Bone marrow (tissue), 2 donors: ENCODE measurements at regions not wholly inside any gene's neighbourhood (a gene's known extent, or its start where the extent isn't known, plus 50 kb on each side); places are given as distances from the start of the nearest gene placed in this dataset.
"Not testable (repeated sequence)": the region's sequence is repeated elsewhere in the genome, so short reads cannot be mapped to it uniquely, and the experiment has no call there.

Experiments
- DNase-seq, 2 donors: peaks; one replicate each; lab custom pipeline; 2025; lab: John Stamatoyannopoulos, UW

DNA sequence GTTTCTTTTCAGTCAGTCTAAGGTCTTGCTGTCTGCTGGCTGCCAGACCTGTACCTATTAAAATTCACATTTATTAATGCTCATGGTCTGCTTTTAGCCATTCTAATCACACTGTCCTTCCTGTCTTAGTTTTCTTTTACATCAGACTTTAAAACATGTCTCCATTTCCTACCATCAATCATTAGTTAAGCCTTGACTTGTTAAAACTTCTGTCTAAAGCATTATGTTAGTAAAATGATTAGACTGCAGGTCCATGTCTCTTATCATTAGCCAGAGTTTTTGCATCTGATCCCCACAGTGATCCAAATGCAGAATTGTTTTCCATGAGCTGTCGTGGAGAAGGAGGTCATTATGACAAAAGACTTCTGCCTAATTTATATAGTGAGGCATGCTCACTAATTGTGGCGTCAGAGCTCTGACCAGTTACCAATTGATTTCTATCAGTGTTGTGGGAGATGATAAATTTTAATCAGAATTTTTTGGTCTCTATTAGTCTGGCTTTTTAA is 226.5 kb downstream of the DKK1 start:
- DNase-seq = no peak

DNA sequence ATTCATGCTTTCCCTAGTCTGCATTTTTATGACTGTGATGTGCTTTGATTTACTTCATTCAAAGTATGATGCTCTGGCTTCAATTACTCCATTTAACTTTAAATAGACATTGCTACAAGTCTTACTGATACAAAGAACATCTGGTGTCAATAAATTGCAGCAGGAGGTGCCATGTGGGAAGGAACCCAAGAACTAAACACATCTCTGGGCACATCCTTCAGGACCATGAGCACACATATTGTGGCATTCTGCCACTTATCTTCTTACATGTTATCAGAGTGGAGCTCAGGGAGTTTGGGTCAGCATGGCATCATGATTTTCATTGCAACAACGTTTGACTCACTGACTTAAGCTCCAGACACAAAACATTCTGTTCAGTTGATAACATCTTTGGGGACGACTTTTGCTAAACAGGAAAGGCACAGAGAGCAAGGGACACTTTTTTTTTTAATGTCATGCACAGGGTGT is 227.0 kb downstream of the DKK1 start:
- no peak for DNase-seq

DNA sequence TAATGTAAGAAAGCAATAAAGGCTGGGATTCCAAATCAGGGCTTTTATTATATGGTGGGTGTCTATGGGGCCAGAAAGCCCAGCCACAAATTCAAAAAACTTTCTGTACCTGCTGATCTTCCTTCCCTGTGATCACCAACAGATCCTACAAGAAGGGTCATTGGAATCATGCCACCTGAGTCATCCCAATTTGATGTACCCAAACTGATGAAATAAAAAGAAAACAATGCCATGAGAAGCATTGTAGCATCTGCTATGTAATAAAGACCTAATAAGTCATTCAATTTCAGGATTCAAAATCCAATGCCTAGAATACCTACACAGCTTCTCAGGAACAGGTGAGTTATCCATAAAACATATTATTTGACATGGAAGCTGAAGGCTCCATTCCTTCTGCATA is 228.8 kb downstream of the DKK1 start:
- no peak for DNase-seq

DNA sequence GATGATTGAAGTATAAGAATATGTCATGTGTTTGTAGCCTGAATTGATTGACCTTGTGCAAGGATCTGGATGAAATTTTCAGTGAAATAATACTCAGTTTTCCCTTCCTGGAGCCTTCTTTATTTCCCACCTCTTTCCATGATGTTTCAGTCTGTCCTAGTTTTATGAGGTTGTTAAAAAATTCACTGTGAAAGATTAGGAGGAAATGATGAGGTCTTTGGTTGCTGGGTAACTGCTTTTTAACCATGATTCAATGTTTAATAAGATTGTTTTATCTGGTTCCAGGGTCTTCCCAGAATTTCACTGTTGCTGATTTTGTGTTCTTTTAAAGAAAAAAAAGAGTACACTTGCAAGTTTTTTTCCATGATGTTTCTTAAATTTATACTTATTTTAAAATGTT is 221.5 kb downstream of the MBL2 start:
- DNase-seq = no peak

DNA sequence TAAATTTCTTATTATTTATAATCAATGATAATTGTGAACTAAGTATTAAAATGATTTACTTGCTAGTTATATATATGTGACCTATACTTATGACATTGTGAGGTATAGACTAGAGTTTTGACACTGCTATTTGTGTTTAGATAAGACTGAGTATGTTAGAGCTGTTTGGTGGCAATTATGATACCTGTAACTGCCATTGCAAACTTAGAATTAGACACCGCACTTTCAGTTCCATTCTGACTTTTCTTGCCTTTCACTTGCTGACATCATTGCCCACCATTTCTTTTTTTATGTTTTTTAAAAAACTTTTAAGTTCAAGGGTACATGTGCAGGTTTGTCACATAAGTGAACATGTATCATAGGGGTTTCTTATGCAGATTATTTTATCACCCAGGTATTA is 214.5 kb downstream of the MBL2 start:
- DNase-seq = no peak

DNA sequence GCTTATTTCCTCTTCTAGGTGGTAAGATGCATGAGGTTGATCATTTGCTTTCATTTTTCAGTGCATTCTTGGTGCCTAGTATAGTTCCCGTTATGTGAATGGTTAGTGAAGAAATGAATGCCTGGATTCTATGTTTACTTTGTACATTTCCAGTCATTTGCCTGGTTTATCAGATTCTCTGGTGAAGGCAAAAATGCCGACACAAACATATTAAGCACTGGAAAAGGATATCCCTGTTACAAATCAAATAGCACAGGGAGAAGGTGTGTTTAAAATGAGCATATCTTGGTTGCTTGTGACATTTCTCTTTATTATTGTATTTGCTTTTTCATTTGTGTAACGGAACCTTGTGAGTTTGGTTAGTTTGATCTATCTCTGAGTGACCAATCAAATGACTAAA is 211.3 kb downstream of the MBL2 start:
- DNase-seq = no peak

DNA sequence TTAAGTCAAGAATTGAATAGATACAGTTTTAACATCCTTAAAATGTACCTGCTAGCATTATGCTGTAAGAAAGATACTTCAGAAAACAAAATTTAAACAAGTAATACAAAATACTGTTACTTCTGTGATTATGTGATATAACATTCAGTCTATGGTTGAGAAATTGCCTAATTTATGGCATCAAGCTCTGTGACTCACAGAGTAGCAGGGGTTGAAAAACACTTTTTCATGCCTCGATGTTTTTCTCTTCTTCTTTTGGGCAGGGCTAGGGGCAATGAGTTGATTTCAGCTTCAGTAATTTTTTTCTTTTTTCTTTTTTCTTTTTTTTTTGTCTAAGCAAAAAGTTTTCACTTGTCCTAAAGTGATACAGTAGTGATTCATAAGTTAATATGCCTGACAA is 209.2 kb downstream of the MBL2 start:
- no peak for DNase-seq

DNA sequence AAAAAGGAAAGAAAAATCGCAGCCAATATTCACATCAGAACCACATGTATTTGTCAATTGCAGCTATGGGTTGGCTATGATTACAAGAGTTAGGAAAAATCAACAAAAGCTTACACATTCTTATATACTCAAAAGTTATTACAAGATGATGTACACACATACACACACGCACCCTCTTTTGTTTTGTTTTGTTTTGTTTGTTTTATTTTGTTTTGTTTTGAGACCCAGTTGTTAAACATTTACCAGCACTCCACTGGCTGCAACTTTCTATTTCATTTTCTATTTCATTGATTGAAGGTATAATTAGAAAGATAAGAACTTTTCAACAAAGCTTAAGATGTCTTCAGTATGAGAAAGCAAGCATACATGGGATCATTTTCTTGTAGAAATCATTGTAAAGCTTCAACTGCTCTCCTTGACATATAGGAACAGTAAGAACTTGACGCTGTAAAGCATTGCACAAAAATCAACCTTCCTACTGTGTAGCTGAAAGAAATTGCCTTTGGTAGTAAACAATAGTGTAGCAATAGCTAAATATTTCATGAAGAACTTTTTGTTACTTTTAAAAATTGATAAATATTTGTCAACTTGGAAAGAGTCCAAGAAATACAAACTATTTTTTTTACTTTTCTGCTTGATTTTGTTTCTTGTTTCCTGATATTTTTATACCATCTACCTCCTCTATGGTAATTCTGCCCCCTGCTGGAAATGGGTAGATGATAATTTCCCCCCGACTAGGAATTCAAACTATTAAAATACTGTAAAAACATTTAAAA is 205.9 kb downstream of the MBL2 start:
- DNase-seq = no peak

DNA sequence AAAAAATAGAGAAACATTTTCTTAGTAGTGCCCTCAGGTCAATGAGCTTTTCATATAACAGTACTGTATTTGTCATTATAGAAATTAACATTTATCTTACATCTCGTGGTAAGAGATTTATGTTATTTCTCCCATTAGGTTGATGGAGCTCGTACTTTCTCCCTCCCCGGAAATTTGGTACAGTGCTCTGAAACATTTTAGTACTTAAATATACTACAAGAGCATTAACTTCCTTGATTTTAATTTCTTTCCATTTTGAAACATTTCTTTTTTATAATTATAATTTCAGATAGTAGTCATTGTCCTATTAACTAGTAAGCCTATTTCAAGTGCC is 205.4 kb downstream of the MBL2 start:
- no peak for DNase-seq

DNA sequence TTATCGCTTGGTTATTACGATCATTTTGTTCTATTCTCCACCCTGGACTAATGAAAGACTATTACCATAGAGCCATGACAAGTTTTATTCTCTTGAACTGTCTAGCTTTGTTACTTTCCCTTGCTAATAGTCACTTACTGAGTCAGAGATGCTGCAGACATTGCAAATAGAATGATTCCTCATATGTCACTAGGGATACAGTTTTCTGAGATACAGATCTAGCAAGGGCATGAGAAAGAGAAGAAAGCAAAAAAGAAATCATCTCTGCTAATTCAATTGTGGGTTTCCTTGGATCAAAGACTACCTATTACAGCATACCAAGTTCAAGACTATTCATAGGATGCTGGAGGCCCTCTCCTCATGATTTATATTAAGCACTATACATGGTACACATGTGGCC is 204.3 kb downstream of the MBL2 start:
- no peak for DNase-seq

DNA sequence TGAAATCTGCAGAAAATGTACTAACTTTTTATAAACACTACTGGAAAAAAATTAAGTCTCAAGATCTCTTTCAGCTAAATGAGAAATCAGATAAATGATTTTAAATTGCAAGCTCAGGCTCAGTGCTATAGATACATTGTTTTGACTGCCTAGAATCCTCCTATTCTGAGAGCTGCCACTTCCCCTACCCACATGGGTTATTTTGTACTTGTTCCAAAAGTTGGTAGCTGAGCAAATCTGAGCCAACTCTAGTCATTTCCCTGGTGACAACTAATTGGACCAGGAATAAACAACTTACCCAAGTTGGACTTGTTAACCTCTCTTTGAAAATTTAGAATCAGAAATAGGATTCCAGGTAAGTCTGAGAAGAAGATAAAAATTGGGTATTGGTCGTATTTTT is 202.1 kb downstream of the MBL2 start:
- DNase-seq = no peak

DNA sequence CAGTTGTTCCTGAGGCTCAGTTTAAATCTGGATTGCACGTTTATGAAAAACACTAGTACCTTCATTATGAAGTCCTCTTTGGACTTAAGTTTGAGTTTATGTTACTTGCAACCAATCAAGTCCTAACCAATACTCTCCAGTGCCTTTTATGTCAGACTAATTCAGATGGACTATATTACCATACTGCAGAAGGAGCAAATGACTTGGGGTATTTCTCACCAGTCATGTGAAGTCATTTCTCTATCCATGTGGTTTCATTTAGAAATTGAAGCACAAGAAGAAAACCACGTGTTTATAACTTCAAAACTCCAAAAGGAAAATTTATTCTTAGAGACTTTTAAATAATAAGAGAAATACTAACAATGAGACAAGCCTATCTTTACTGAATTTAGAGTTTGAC is 201.6 kb downstream of the MBL2 start:
- no peak for DNase-seq

DNA sequence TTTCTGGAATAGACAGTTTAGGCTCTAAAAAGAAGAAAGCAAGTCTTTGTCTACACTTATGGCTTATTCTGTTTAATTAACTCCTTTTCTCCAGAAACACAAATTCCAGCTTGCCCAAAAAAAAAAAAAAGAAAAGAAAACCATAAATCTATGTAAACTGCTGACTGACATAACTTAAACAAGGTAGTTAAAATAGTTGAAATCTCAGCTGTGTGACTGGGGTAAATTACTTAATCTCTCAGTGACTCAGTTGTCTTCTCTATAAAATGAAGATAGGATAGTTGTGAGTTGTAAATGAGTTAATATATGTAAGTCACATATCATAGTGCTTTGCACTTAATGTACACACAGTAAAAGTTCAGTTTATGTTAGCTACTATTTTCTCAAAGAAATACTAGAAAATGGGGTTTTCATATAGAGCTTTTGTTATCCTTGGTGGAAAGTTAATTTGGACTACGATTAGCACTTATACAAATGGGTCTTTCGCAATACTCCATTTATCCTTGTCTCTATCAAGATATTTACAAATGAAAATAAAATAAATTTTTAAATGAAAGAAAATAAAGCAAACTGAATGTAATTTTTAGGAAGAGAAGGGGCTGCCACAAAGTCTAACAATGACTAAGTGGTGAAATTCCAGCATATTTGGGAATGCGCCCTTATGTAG is 200.9 kb downstream of the MBL2 start:
- DNase-seq = no peak

DNA sequence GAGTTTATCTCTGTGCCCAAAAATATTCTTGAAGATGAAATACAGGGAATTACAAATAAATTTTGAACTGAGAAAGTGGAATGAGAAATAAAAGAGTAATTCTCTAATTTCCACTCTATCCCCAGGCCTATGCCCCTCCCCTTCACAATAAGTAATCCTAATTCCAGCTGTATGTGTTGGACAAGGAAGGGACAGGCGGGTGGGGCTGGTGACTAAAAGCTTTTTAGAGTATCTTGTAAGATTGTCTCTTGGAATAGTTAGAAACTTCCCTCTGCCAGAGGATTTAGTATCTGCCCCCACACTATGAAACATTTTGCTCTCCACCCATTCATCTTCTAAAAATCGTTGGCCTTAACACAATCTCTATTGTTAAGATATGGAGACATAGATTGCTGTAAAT is 199.2 kb downstream of the MBL2 start:
- no peak for DNase-seq

DNA sequence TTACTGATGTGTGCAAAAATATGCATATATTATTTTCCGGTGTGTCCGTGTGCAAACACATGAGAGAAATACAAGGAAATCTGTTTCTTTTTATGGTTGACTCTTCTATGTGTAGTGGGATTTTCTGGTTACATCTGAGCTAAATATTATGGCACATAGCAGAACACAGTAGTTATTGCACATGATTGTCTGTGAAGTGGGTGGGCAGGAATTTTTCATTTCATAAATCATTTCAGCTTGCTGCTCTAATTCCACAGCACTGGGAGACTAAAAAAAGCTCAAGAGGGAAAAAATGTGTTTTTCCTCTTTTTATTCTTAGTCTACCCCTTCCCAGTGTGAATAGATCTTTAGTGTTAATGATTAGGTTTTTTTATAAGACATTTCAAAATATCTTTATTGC is 197.9 kb downstream of the MBL2 start:
- DNase-seq = no peak

DNA sequence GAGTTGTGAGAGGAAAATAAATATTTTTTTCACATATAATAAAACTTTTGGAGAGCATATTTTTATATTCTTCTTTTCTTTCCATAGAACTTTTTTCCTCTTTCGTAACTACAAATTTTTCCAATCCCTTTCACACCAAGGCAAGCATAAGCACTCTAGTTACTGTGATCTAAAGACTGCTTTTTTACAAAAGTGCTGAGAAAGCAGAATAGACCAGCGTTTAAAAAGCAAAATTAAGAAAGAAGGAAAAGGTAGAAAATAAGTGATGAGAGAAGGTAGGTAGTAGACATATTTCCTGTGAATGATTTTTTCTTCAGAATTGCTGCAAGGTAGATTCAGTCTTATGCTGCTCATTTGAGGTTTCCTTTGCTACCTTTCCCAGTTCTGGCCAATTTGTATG is 195.5 kb downstream of the MBL2 start:
- no peak for DNase-seq

DNA sequence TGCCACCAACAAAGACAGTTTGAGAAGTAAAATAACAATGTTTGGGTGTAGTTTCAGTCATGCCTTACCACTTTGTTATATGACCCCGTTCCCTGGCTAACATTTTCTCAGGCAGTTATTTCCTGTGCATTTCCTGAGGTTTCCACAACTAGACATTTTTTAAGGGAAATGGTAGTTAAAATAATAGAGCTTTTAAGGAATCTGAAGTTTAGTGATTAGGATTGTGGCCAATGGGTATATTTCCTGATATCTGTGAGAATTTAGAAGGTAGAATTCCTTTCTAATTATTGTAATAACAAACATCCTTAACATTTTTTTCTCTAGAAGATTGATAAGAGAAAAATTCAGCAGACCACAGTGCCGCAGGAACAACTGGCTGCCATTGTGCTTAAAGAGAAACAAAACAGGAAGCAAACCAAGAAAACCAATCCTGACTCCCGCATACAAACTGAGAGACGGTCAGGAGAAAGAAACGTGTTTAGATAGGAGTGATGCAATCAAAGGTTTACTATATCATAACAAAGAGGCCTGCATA is 193.6 kb downstream of the MBL2 start:
- DNase-seq = no peak

DNA sequence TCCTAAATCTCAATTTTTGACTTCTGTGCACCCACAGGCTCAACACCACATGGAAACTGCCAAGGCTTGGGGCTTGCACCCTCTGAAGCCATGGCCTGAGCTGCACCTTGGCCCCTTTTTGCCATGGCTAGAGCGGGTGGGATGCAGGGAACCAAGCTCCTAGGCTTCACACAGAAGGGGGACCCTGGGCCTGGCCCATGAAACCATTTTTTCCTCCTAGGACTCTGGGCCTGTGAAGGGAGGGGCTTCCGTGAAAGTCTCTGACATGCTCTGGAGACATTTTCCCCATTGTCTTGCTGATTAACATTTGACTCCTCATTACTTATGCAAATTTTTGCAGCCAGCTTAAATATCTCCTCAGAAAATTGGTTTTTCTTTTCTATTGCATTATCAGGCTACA is 190.9 kb downstream of the MBL2 start:
- not testable (repeated sequence) for DNase-seq

DNA sequence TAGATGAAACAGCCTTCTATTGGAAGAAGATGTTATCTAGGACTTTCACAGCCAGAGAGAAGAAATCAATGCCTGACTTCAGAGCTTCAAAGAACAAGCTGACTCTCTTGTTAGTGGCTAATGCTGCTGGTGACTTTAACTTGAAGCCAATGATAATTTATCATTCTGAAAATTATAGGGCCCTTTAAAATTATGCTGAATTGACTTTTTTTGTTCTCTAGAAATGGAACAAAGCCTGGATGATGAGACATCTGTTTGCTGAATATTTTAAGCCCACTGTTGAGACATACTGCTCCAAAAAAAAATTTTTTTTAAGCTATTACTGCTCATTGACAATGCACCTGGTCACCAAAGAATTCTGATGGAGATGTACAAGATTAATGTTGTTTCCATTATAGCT is 189.2 kb downstream of the MBL2 start:
- DNase-seq = no peak

DNA sequence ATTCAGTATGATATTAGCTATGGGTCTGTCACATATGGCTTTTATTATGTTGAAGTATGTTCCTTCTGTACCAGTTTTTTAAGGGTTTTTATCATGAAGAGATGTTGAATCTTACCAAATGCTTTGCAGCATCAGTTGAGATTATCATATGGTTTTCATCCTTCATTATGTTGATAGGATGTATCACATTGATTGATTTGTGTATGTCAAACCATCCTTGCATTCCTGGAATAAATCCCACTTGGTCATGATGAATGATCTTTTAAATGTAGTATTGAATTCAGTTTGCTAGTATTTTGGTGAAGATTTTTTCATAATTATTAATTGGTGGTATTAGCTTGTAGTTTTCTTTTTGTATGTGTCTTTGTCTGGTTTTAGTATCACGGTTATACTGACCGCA is 185.9 kb downstream of the MBL2 start:
- DNase-seq = no peak

DNA sequence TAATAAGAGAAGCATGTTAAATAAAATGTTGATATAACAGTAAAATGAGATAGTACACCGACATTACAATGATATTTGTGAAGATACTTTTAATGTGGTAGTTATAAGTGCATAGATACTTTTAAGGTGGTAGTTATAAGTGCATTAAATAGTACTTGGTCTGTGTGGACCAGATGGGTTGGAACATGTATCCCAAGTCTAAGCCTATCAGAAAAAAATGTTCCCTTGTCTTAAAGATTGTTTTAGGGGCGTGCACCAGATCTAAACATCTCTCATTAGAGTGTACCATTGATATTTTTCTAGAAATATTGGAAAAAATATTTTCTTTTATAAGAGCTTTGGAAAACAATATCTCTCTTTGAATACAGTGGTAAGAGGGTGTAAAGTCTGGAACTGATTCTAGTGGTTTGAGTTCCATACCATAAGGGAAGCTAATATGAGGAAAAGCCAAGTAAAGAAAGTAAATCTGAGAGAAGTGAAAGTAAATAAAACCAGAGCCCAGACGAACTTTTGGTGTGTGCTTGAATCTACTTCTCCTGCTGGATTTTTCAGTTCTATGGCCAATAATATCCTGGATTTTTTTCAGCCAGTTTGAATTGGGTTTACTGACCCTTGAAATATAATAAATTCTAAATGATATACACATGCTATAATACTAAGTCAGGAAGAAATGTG is 175.3 kb downstream of the MBL2 start:
- no peak for DNase-seq

DNA sequence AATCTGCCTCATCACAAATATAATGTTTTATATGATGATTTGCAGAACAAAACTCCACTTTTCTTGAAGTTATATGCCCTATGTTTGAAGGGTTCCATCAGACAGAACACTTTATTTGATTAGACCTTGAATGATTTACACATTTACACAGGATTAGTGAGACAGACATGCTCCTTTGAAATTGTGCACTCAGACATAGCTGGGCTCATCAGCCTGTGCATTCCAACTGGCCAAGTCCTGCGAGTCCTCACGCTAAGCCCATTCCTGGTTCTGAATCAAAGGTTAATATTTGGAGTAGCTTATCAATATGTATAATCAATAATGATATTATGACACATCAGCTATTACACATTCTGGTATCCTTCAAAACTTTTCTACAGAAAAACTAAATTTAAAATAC is 173.6 kb downstream of the MBL2 start:
- DNase-seq = no peak
